HepG2 (cell line): ENCODE measurements at regions not wholly inside any gene's neighbourhood (a gene's known extent, or its start where the extent isn't known, plus 50 kb on each side); places are given as distances from the start of the nearest gene placed in this dataset.

ENCODE experiments used
- ATAC-seq: fragments of 200-7000 bp; cut with Tn5 transposase; 3 replicates; pipeline ENCODE4 v1.9.1; 2020; ENCODE audit warnings: mild to moderate bottlenecking, moderate library complexity
- BruUV-seq: library from RNA; stranded (reverse); fragments of 400-500 nt; replicated peaks from 2 replicates; lab custom pipeline; 2021; lab: Mats Ljungman, UMichigan
- CTCF ChIA-PET: fragments of 300-600 bp; formaldehyde crosslinking; extraction: SDS; loops from one replicate; lab custom pipeline; 2021; ENCODE audit warnings: low total read pairs, inconsistent platforms, low intra/inter-chr PET ratio; lab: Yijun Ruan, JAX
- POLR2A ChIA-PET: fragments of 350-600 bp; sonication (Branson Sonifier 250); formaldehyde crosslinking; loops from one replicate; lab custom pipeline; 2020; ENCODE audit warnings: antibody characterized with exemption, inconsistent platforms; lab: Yijun Ruan, JAX
- DNase-seq: peaks from one replicate; pipeline ENCODE4 v3.0.0-alpha.2; 2015; ENCODE audit warnings: low spot score
- FAIRE-seq: peaks from 3 replicates; lab custom pipeline; 2011; peaks lifted over from hg19 to GRCh38; lab: Jason Lieb, UNC
- H2AFZ ChIP-seq: one replicate; pipeline ENCODE4 v1.6.1; 2011; ENCODE audit warnings: low read length, inconsistent platforms
- H3K27ac ChIP-seq: fragments of 300-600 bp; 3 replicates; pipeline ENCODE4 v1.8.0; 2011; ENCODE audit warnings: mixed run types, mild to moderate bottlenecking, mixed read lengths, low read length, inconsistent platforms; ENCODE audit not compliant: insufficient read depth; ENCODE audit errors: extremely low read length
- H3K27me3 ChIP-seq, 2 experiments: fragments of 200-600 bp in 1 of 2; 2 replicates in 1 of 2; 3 replicates in 1 of 2; pipeline versions ENCODE4 v1.6.0 to v1.8.0; 2011; ENCODE audit warnings: low read length in 2 of 2, mild to moderate bottlenecking in 2 of 2, moderate library complexity in 2 of 2, inconsistent platforms in 1 of 2; ENCODE audit not compliant: insufficient read depth in 2 of 2, control insufficient read depth in 1 of 2
- H3K36me3 ChIP-seq, 2 experiments: fragments of 200-600 bp in 1 of 2; replicated peaks in 1 of 2; 2 replicates in 1 of 2; 3 replicates in 1 of 2; pipeline versions ENCODE4 v1.5.1 to v1.8.0; 2011; ENCODE audit warnings: low read length in 2 of 2, inconsistent platforms in 1 of 2; ENCODE audit not compliant: insufficient read depth in 2 of 2, control insufficient read depth in 1 of 2
- H3K4me1 ChIP-seq: 2 replicates; pipeline ENCODE4 v1.5.1; 2012; ENCODE audit warnings: low read length, inconsistent platforms; ENCODE audit not compliant: insufficient read depth
- H3K4me2 ChIP-seq: 2 replicates; pipeline ENCODE4 v1.6.0; 2011; ENCODE audit warnings: low read depth, low read length, inconsistent platforms
- H3K4me3 ChIP-seq, 3 experiments: fragments of 200-600 bp in 1 of 3; sonication (generic), shearing (Covaris generic) in 1 of 3; replicated peaks in 1 of 3; 2 replicates each; pipeline ENCODE4 v1.5.1; 2011 to 2016; ENCODE audit warnings: low read length in 3 of 3, inconsistent platforms in 2 of 3, low read depth in 2 of 3, mild to moderate bottlenecking in 2 of 3, control low read depth in 1 of 3, mixed read lengths in 1 of 3; ENCODE audit not compliant: insufficient read depth in 1 of 3
- H3K79me2 ChIP-seq: one replicate; pipeline ENCODE4 v1.6.1; 2011; ENCODE audit warnings: low read length, inconsistent platforms; ENCODE audit not compliant: insufficient read depth
- H3K9ac ChIP-seq: 2 replicates; pipeline ENCODE4 v1.6.0; 2011; ENCODE audit warnings: mild to moderate bottlenecking, low read depth, low read length, inconsistent platforms; ENCODE audit not compliant: insufficient read depth
- H3K9me3 ChIP-seq: 2 replicates; pipeline ENCODE4 v1.5.1; 2012; ENCODE audit warnings: mild to moderate bottlenecking, low read length
- H4K20me1 ChIP-seq: 2 replicates; pipeline ENCODE4 v1.6.0; 2011; ENCODE audit warnings: inconsistent platforms, mild to moderate bottlenecking, low read length, moderate library complexity; ENCODE audit not compliant: insufficient read depth
- ATF1 ChIP-seq: IDR thresholded peaks from 2 replicates; pipeline ENCODE4 v1.6.1; 2016; ENCODE audit warnings: mild to moderate bottlenecking, control low read depth
- HNRNPK ChIP-seq: fragments of 200-400 bp; formaldehyde crosslinking; IDR thresholded peaks from 2 replicates; pipeline ENCODE4 v1.6.1; 2018; ENCODE audit warnings: low read length, low read depth, moderate library complexity, mild to moderate bottlenecking; ENCODE audit not compliant: poor library complexity, severe bottlenecking
- IKZF1 ChIP-seq: fragments of 450-650 bp; IDR thresholded peaks from 2 replicates; pipeline ENCODE4 v1.7.1; 2016
- KLF12 ChIP-seq: sonication (generic); formaldehyde crosslinking; IDR thresholded peaks from 2 replicates; pipeline ENCODE4 v1.4.0; 2020; ENCODE audit warnings: missing genetic modification reagents, borderline replicate concordance
- MED8 ChIP-seq: sonication (generic); formaldehyde crosslinking; IDR thresholded peaks from 2 replicates; pipeline ENCODE4 v1.8.1; 2023; ENCODE audit warnings: mild to moderate bottlenecking, missing genetic modification reagents; ENCODE audit not compliant: insufficient replicate concordance
- REXO4 ChIP-seq: sonication (generic); formaldehyde crosslinking; IDR thresholded peaks from 2 replicates; pipeline ENCODE4 v1.8.0; 2022; ENCODE audit warnings: missing genetic modification reagents, mild to moderate bottlenecking, borderline replicate concordance
- SAP130 ChIP-seq: IDR thresholded peaks from 2 replicates; pipeline ENCODE4 v1.6.1; 2016; ENCODE audit warnings: low read depth
- SOX5 ChIP-seq: IDR thresholded peaks from 2 replicates; pipeline ENCODE4 v1.6.1; 2016; ENCODE audit warnings: borderline replicate concordance
- STAT5B ChIP-seq: sonication (generic); formaldehyde crosslinking; IDR thresholded peaks from 2 replicates; pipeline ENCODE4 v1.4.0; 2020; ENCODE audit warnings: missing genetic modification reagents
- TMF1 ChIP-seq: sonication (generic); formaldehyde crosslinking; IDR thresholded peaks from 2 replicates; pipeline ENCODE4 v1.8.1; 2022; ENCODE audit warnings: low read depth, missing genetic modification reagents
- ZNF260 ChIP-seq: sonication (generic); formaldehyde crosslinking; IDR thresholded peaks from 2 replicates; pipeline ENCODE4 v1.4.0; 2020; ENCODE audit warnings: missing genetic modification reagents, low read depth, mild to moderate bottlenecking, borderline replicate concordance
- ZNF414 ChIP-seq: sonication (generic); formaldehyde crosslinking; IDR thresholded peaks from 2 replicates; pipeline ENCODE4 v1.5.0; 2020; ENCODE audit warnings: missing genetic modification reagents
- ZNF530 ChIP-seq: sonication (generic); formaldehyde crosslinking; IDR thresholded peaks from 2 replicates; pipeline ENCODE4 v1.5.0; 2020; ENCODE audit warnings: low read depth, mild to moderate bottlenecking, missing genetic modification reagents
- ZNF562 ChIP-seq: sonication (generic); formaldehyde crosslinking; IDR thresholded peaks from 2 replicates; pipeline ENCODE4 v1.8.0; 2022; ENCODE audit warnings: missing genetic modification reagents, borderline replicate concordance
- ZNF607 ChIP-seq: sonication (generic); formaldehyde crosslinking; IDR thresholded peaks from 2 replicates; pipeline ENCODE4 v1.5.1; 2020; ENCODE audit warnings: missing genetic modification reagents, mild to moderate bottlenecking, borderline replicate concordance
- ZNF616 ChIP-seq: sonication (generic); formaldehyde crosslinking; IDR thresholded peaks from 2 replicates; pipeline ENCODE4 v1.5.0; 2020; ENCODE audit warnings: low read depth, mild to moderate bottlenecking, missing genetic modification reagents
- ZNF678 ChIP-seq: sonication (generic); formaldehyde crosslinking; IDR thresholded peaks from 2 replicates; pipeline ENCODE4 v1.4.0; 2020; ENCODE audit warnings: mild to moderate bottlenecking, missing genetic modification reagents
- ZNF703 ChIP-seq: sonication (generic); formaldehyde crosslinking; IDR thresholded peaks from 2 replicates; pipeline ENCODE4 v1.5.1; 2020; ENCODE audit warnings: missing genetic modification reagents, mild to moderate bottlenecking, moderate library complexity, borderline replicate concordance
- WGBS: methylation state at CpG from one replicate; pipeline ENCODE4 v1.1.6; 2017; ENCODE audit warnings: low lambda C conversion rate; 5-methylcytosine and 5-hydroxymethylcytosine counted together
- in situ Hi-C: cut with HindIII; loops from 2 replicates; pipeline ENCODE4 v1.10.0; 2017; ENCODE audit warnings: low pct_unique_long_range_greater_than_20kb; ENCODE audit not compliant: extremely low pct_ligation_motif_present
- intact Hi-C: fragments of 100-400 bp; cut with micrococcal nuclease; formaldehyde crosslinking; loops from one replicate; pipeline ENCODE4 v1.10.0; 2022; ENCODE audit not compliant: unreplicated experiment
- TF ChIP-seq, protein P1 (sequence below): sonication (generic); formaldehyde crosslinking; IDR thresholded peaks from 2 replicates; pipeline ENCODE4 v1.4.0; 2020; ENCODE audit warnings: mild to moderate bottlenecking, missing genetic modification reagents

GRCh38 chr2:12253167-12253778 is 463.5 kb upstream of the TRIB2 start (continued):
- no peak for TF ChIP-seq MED8 (CRISPR knock-in tag)
- TF ChIP-seq KLF12 (CRISPR knock-in tag): no peak
- no peak for TF ChIP-seq HNRNPK
- no peak for TF ChIP-seq ZNF607 (CRISPR knock-in tag)
- no peak for TF ChIP-seq ATF1 (CRISPR knock-in tag)

DNA sequence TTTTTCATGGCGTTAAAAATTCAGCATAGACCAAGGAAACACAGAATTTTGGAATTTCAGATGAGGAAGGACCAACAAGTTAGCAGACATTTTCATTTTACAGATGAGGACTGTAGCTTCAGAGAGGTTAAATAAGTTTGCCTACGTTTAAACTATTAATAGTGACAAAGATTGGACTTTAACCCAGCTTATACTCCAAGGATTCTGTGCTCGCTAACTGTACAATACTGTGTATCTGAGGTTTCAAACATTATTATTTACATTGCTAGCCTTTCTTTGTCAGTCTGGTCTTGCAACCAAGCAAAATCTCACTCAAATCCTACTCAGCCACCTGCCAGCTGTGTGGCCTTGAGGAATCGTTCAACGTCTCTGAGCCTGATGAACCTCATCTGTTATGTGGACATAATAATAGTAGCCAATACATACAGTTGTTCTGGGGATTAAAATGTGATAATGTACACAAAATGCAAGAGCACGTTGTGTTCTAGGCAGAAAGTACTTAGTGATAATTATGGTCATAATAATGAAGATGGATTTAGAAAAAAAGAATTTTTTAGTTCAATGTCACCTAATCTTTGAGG is 462.4 kb upstream of the TRIB2 start:
- no peaks in the 10 kb centered on the region for H3K79me2 ChIP-seq
- ATAC-seq: no peak
- TF ChIP-seq SAP130 (CRISPR knock-in tag): no peak
- TF ChIP-seq IKZF1: no peak
- no peak for TF ChIP-seq ZNF703 (CRISPR knock-in tag)
- TF ChIP-seq STAT5B: no peak
- TF ChIP-seq, protein P1, sequence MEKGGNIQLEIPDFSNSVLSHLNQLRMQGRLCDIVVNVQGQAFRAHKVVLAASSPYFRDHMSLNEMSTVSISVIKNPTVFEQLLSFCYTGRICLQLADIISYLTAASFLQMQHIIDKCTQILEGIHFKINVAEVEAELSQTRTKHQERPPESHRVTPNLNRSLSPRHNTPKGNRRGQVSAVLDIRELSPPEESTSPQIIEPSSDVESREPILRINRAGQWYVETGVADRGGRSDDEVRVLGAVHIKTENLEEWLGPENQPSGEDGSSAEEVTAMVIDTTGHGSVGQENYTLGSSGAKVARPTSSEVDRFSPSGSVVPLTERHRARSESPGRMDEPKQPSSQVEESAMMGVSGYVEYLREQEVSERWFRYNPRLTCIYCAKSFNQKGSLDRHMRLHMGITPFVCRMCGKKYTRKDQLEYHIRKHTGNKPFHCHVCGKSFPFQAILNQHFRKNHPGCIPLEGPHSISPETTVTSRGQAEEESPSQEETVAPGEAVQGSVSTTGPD (CRISPR knock-in tag): no peak
- TF ChIP-seq ZNF562 (CRISPR knock-in tag): no peak
- no peak for TF ChIP-seq TMF1 (CRISPR knock-in tag)
- TF ChIP-seq ZNF414 (CRISPR knock-in tag): no peak
- no peak for TF ChIP-seq REXO4 (CRISPR knock-in tag)
- TF ChIP-seq SOX5 (CRISPR knock-in tag): no peak
- no peak for TF ChIP-seq ZNF530 (CRISPR knock-in tag)
- TF ChIP-seq ZNF260 (CRISPR knock-in tag): no peak
- TF ChIP-seq ZNF616 (CRISPR knock-in tag): no peak
- no peak for TF ChIP-seq ZNF678 (CRISPR knock-in tag)
- DNase-seq: no peak
- no peaks in the 10 kb centered on the region for H3K9me3 ChIP-seq
- no peak overlapping the region for H3K27ac ChIP-seq
- H3K4me2 ChIP-seq: no peak overlapping the region
- CTCF ChIA-PET: no interaction called here
- intact Hi-C loops (no loop called here), in situ Hi-C loops (no loop called here)
- POLR2A ChIA-PET: no interaction called here
- 21% methylated on average over 6 of the region's 6 CpGs for WGBS
- H3K4me3 ChIP-seq: no peak overlapping the region
- H4K20me1 ChIP-seq: no peaks in the 10 kb centered on the region
- no peak for FAIRE-seq
- no TSS peak for BruUV-seq
- no peak overlapping the region for H3K9ac ChIP-seq
- H3K27me3 ChIP-seq: no peaks in the 10 kb centered on the region
- H2AFZ ChIP-seq: no peak overlapping the region
- H3K36me3 ChIP-seq: no peaks in the 10 kb centered on the region
- no peaks in the 10 kb centered on the region for H3K4me1 ChIP-seq
